Retina (tissue), 1 donor: ENCODE measurements at regions not wholly inside any gene's neighbourhood (a gene's known extent, or its start where the extent isn't known, plus 50 kb on each side); places are given as distances from the start of the nearest gene placed in this dataset.

ENCODE experiments used
- DNase-seq: peaks from one replicate; pipeline ENCODE4 v3.0.0-alpha.2; 2016

- no peak for DNase-seq
Measured at GRCh38 chr16:79327836-79328235, 272.7 kb downstream of the MAF start.

- no peak for DNase-seq
Measured at GRCh38 chr16:79326549-79326948, 274.0 kb downstream of the MAF start.

- DNase-seq = no peak
Measured at GRCh38 chr16:79325226-79325945, 275.2 kb downstream of the MAF start.

- DNase-seq = no peak
Measured at GRCh38 chr16:79320956-79321355, 279.6 kb downstream of the MAF start.

GRCh38 chr16:79318143-79318899 is 282.2 kb downstream of the MAF start:
- no peak for DNase-seq

GRCh38 chr16:79317521-79317920 is 283.0 kb downstream of the MAF start:
- no peak for DNase-seq

GRCh38 chr16:79317026-79317425 is 283.5 kb downstream of the MAF start:
- no peak for DNase-seq

GRCh38 chr16:79316004-79316458 is 284.5 kb downstream of the MAF start:
- DNase-seq = no peak

GRCh38 chr16:79312502-79312901 is 288.0 kb downstream of the MAF start:
- DNase-seq = no peak

GRCh38 chr16:79310710-79311109 is 289.8 kb downstream of the MAF start:
- DNase-seq = no peak

- no peak for DNase-seq
Measured at GRCh38 chr16:79309606-79310005, 290.9 kb downstream of the MAF start.

GRCh38 chr16:79307214-79307613 is 293.3 kb downstream of the MAF start:
- DNase-seq = no peak

- peak; percentile 42 for DNase-seq
Measured at GRCh38 chr16:79305074-79305473, 295.5 kb downstream of the MAF start.

- DNase-seq = no peak
Measured at GRCh38 chr16:79303959-79304387, 296.6 kb downstream of the MAF start.

GRCh38 chr16:79303206-79303605 is 297.3 kb downstream of the MAF start:
- no peak for DNase-seq

GRCh38 chr16:79302731-79303130 is 297.8 kb downstream of the MAF start:
- no peak for DNase-seq

GRCh38 chr16:79301051-79301450 is 299.5 kb downstream of the MAF start:
- peak; percentile 61 for DNase-seq

GRCh38 chr16:79298894-79299799 is 301.4 kb downstream of the MAF start:
- peak; percentile 58 for DNase-seq

GRCh38 chr16:79298476-79298875 is 302.1 kb downstream of the MAF start:
- no peak for DNase-seq

GRCh38 chr16:79297805-79298204 is 302.7 kb downstream of the MAF start:
- no peak for DNase-seq

- no peak for DNase-seq
Measured at GRCh38 chr16:79297296-79297695, 303.2 kb downstream of the MAF start.

- no peak for DNase-seq
Measured at GRCh38 chr16:79296491-79296890, 304.0 kb downstream of the MAF start.

- no peak for DNase-seq
Measured at GRCh38 chr16:79295746-79296145, 304.8 kb downstream of the MAF start.
